SHP77 treated with DMSO at 0.1 percent for 48 hours (cell line): ENCODE measurements at regions not wholly inside any gene's neighbourhood (a gene's known extent, or its start where the extent isn't known, plus 50 kb on each side); places are given as distances from the start of the nearest gene placed in this dataset.
"Not testable (repeated sequence)": the region's sequence is repeated elsewhere in the genome, so short reads cannot be mapped to it uniquely, and the experiment has no call there.

Experiments
- DNase-seq: peaks from one replicate; lab custom pipeline; 2025; lab: John Stamatoyannopoulos, UW

GRCh38 chr13:111501596-111502535 is 181.4 kb downstream of the TEX29 start:
- not testable (repeated sequence) for DNase-seq

- DNase-seq: no peak
Measured at GRCh38 chr13:111502957-111503356, 182.5 kb downstream of the TEX29 start.

GRCh38 chr13:111503376-111503775 is 182.9 kb downstream of the TEX29 start:
- DNase-seq: no peak

- DNase-seq: no peak
Measured at GRCh38 chr13:111503905-111504695, 183.7 kb downstream of the TEX29 start.

- DNase-seq: peak; percentile 63
Measured at GRCh38 chr13:111505175-111505777, 184.8 kb downstream of the TEX29 start.

- no peak for DNase-seq
Measured at GRCh38 chr13:111506125-111506524, 185.7 kb downstream of the TEX29 start.

- DNase-seq: no peak
Measured at GRCh38 chr13:111506621-111507020, 186.2 kb downstream of the TEX29 start.

- no peak for DNase-seq
Measured at GRCh38 chr13:111508164-111508870, 187.9 kb downstream of the TEX29 start.

- no peak for DNase-seq
Measured at GRCh38 chr13:111508902-111509509, 188.6 kb downstream of the TEX29 start.

GRCh38 chr13:111510502-111511218 is 190.2 kb downstream of the TEX29 start:
- no peak for DNase-seq

GRCh38 chr13:111511219-111511732 is 190.8 kb downstream of the TEX29 start:
- DNase-seq: no peak

- DNase-seq: no peak
Measured at GRCh38 chr13:111511805-111512504, 191.5 kb downstream of the TEX29 start.

GRCh38 chr13:111512707-111513106 is 192.3 kb downstream of the TEX29 start:
- no peak for DNase-seq

- no peak for DNase-seq
Measured at GRCh38 chr13:111513766-111514609, 193.5 kb downstream of the TEX29 start.

GRCh38 chr13:111514610-111515306 is 194.3 kb downstream of the TEX29 start:
- DNase-seq: no peak

GRCh38 chr13:111515307-111515617 is 194.8 kb downstream of the TEX29 start:
- no peak for DNase-seq

GRCh38 chr13:111515635-111516034 is 195.2 kb downstream of the TEX29 start:
- DNase-seq: no peak
